ENCODE measurements at regions not wholly inside any gene's neighbourhood (a gene's known extent, or its start where the extent isn't known, plus 50 kb on each side); places are given as distances from the start of the nearest gene placed in this dataset.
"Not testable (repeated sequence)": the region's sequence is repeated elsewhere in the genome, so short reads cannot be mapped to it uniquely, and the experiment has no call there.

DNA sequence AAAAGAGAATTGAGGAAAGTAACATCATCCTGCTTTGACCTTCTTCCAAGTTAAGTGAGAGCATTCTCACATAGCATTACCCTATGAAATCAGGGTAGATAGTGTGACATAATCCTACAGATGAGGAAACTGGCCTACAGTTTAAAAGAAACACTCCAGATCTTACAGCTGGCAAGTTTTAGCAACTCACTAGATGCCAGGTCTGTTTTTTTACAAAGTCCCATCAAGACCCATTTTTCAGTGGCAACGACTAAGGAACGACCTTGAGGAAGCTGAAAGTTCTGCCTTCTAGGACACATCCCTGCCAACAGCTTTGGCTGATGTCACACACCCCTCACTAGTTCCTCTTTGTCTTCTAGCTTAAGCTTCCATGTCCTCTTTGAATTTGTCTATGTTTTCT, 92.7 kb downstream of the ATP6V0E2 start:
- TF ChIP-seq POLR2A (IDR thresholded peaks at IDR 0.05; ENCODE audit: low read depth, low read length); TAF1 (IDR thresholded peaks at IDR 0.05; ENCODE audit: borderline replicate concordance, low read depth, low read length); POLR2AphosphoS5 (IDR thresholded peaks at IDR 0.05; ENCODE audit: low read depth, low read length): not testable (repeated sequence)

Measured in GM12892 (cell line).